Liver (tissue), 8 donors: ENCODE measurements at regions not wholly inside any gene's neighbourhood (a gene's known extent, or its start where the extent isn't known, plus 50 kb on each side); places are given as distances from the start of the nearest gene placed in this dataset.

ENCODE experiments used
- DNase-seq: peaks from one replicate; pipeline ENCODE4 v3.0.0-alpha.2; 2017; ENCODE audit warnings: low spot score
- H3K27ac ChIP-seq, 2 donors: one replicate each; pipeline ENCODE4 v1.7.0; 2013; ENCODE audit warnings: inconsistent platforms in 2 of 2, low read length in 2 of 2, control low read depth in 1 of 2, low read depth in 1 of 2, mild to moderate bottlenecking in 1 of 2
- H3K27me3 ChIP-seq, 4 donors: one replicate each; pipeline versions ENCODE4 v1.6.1 to v1.7.0; 2013; ENCODE audit warnings: low read length in 3 of 4, inconsistent platforms in 1 of 4, mild to moderate bottlenecking in 1 of 4, moderate library complexity in 1 of 4; ENCODE audit not compliant: control insufficient read depth in 4 of 4, insufficient read depth in 4 of 4
- H3K36me3 ChIP-seq, 4 donors: one replicate each; pipeline versions ENCODE4 v1.6.1 to v1.7.0; 2013; ENCODE audit warnings: low read length in 3 of 4, mild to moderate bottlenecking in 3 of 4, low read depth in 1 of 4, moderate library complexity in 1 of 4; ENCODE audit not compliant: control insufficient read depth in 4 of 4, insufficient read depth in 3 of 4
- H3K4me1 ChIP-seq, 4 donors: one replicate each; pipeline versions ENCODE4 v1.6.1 to v1.7.0; 2013; ENCODE audit warnings: low read length in 3 of 4, mild to moderate bottlenecking in 3 of 4, moderate library complexity in 1 of 4; ENCODE audit not compliant: control insufficient read depth in 4 of 4, insufficient read depth in 4 of 4
- H3K4me3 ChIP-seq, 3 donors: one replicate each; pipeline versions ENCODE4 v1.6.1 to v1.7.0; 2013; ENCODE audit warnings: low read length in 3 of 3, control low read depth in 1 of 3, low read depth in 1 of 3, mild to moderate bottlenecking in 1 of 3
- H3K9ac ChIP-seq, 2 donors: one replicate each; pipeline ENCODE4 v1.7.0; 2013; ENCODE audit warnings: low read length in 2 of 2, mild to moderate bottlenecking in 2 of 2, moderate library complexity in 2 of 2, control low read depth in 1 of 2, low read depth in 1 of 2
- H3K9me3 ChIP-seq, 4 donors: one replicate each; pipeline versions ENCODE4 v1.6.1 to v1.7.0; 2013; ENCODE audit warnings: low read length in 3 of 4; ENCODE audit not compliant: control insufficient read depth in 4 of 4
- ATF3 ChIP-seq: IDR thresholded peaks from 2 replicates; pipeline ENCODE4 v1.6.1; 2016; ENCODE audit warnings: antibody characterized with exemption
- CTCF ChIP-seq: fragments of 150-350 bp; IDR thresholded peaks from 2 replicates; pipeline ENCODE4 v1.5.1; 2017; ENCODE audit warnings: improper control_type of control experiment, low read depth, low read length; ENCODE audit not compliant: missing input control
- EGR1 ChIP-seq, 2 donors: IDR thresholded peaks; 2 replicates each; pipeline ENCODE4 v1.6.1; 2016 to 2018; ENCODE audit warnings: antibody characterized with exemption in 2 of 2, low read depth in 2 of 2
- FOXA1 ChIP-seq: IDR thresholded peaks from 2 replicates; pipeline ENCODE4 v1.6.1; 2016; ENCODE audit warnings: antibody characterized with exemption
- FOXA2 ChIP-seq: IDR thresholded peaks from 2 replicates; pipeline ENCODE4 v1.6.1; 2016; ENCODE audit warnings: antibody characterized with exemption
- GABPA ChIP-seq, 2 donors: IDR thresholded peaks in 1 of 2; conservative IDR thresholded peaks in 1 of 2; 2 replicates each; pipeline ENCODE4 v1.6.1; 2016; ENCODE audit warnings: antibody characterized with exemption in 2 of 2, mild to moderate bottlenecking in 1 of 2, moderate library complexity in 1 of 2
- HNF4A ChIP-seq, 2 donors: conservative IDR thresholded peaks; 2 replicates each; pipeline ENCODE4 v1.6.1; 2016; ENCODE audit warnings: antibody characterized with exemption in 2 of 2, mild to moderate bottlenecking in 2 of 2
- HNF4G ChIP-seq: IDR thresholded peaks from 2 replicates; pipeline ENCODE4 v1.6.1; 2016; ENCODE audit warnings: antibody characterized with exemption
- JUND ChIP-seq, 2 donors: IDR thresholded peaks; 2 replicates each; pipeline ENCODE4 v1.6.1; 2016; ENCODE audit warnings: antibody characterized with exemption in 2 of 2
- MAX ChIP-seq: IDR thresholded peaks from 2 replicates; pipeline ENCODE4 v1.6.1; 2016; ENCODE audit warnings: antibody characterized with exemption
- NR2F2 ChIP-seq: IDR thresholded peaks from 2 replicates; pipeline ENCODE4 v1.6.1; 2016; ENCODE audit warnings: antibody characterized with exemption
- RAD21 ChIP-seq, 2 donors: IDR thresholded peaks; 2 replicates each; pipeline ENCODE4 v1.6.1; 2016; ENCODE audit warnings: antibody characterized with exemption in 2 of 2, mild to moderate bottlenecking in 2 of 2
- REST ChIP-seq: IDR thresholded peaks from 2 replicates; pipeline ENCODE4 v1.6.1; 2016; ENCODE audit warnings: antibody characterized with exemption, mild to moderate bottlenecking
- RXRA ChIP-seq, 2 donors: IDR thresholded peaks; 2 replicates each; pipeline ENCODE4 v1.6.1; 2017 to 2018; ENCODE audit warnings: antibody characterized with exemption in 2 of 2, mild to moderate bottlenecking in 1 of 2
- SP1 ChIP-seq: IDR thresholded peaks from 2 replicates; pipeline ENCODE4 v1.6.1; 2018; ENCODE audit warnings: antibody characterized with exemption, mild to moderate bottlenecking
- YY1 ChIP-seq: IDR thresholded peaks from 2 replicates; pipeline ENCODE4 v1.6.1; 2016; ENCODE audit warnings: antibody characterized with exemption, mild to moderate bottlenecking
- ZBTB33 ChIP-seq: IDR thresholded peaks from 2 replicates; pipeline ENCODE4 v1.6.1; 2016; ENCODE audit warnings: antibody characterized with exemption
- WGBS: extraction: QIAGEN DNeasy Blood & Tissue Kit; methylation state at CpG from one replicate; pipeline ENCODE4 v1.1.7; 2013; 5-methylcytosine and 5-hydroxymethylcytosine counted together
- donor health status: healthy.
- donor health status: healthy.
- donor health status: healthy.
- donor health status: healthy.
- donor health status: healthy.

- no peak for DNase-seq
- WGBS: 90% methylated on average over 1 of the region's 1 CpG
- no peaks in the 10 kb centered on the region for H3K27me3 ChIP-seq
- H3K4me3 ChIP-seq: no peak overlapping the region
- H3K36me3 ChIP-seq: no peaks in the 10 kb centered on the region
- no peaks in the 10 kb centered on the region for H3K9me3 ChIP-seq
- no peak overlapping the region for H3K9ac ChIP-seq
- no peak overlapping the region for H3K27ac ChIP-seq
- no peaks in the 10 kb centered on the region for H3K4me1 ChIP-seq
- TF ChIP-seq MAX: no peak
- no peak for TF ChIP-seq CTCF
- TF ChIP-seq YY1: no peak
- TF ChIP-seq ZBTB33: no peak
- TF ChIP-seq FOXA2: no peak
- no peak for TF ChIP-seq ATF3
Observed at GRCh38 chr12:87039536-87039935, 783.3 kb upstream of the MGAT4C start.

- Histone ChIP-seq H3K9me3 (no peaks in the 10 kb centered on the region), H3K4me3 (no peak overlapping the region), H3K4me1 (no peaks in the 10 kb centered on the region), H3K36me3 (no peaks in the 10 kb centered on the region), H3K27ac (no peak overlapping the region), H3K9ac (no peak overlapping the region), H3K27me3 (no peaks in the 10 kb centered on the region)
- no peak for DNase-seq
- WGBS: 80% methylated on average over 3 of the region's 3 CpGs
- TF ChIP-seq MAX: no peak
- TF ChIP-seq SP1: no peak
- no peak for TF ChIP-seq FOXA2
- no peak for TF ChIP-seq CTCF
- no peak for TF ChIP-seq ATF3
- TF ChIP-seq GABPA (IDR thresholded peaks at IDR 0.05 in 1 of 2, conservative IDR thresholded peaks at IDR 0.05 in 1 of 2): no peak
- TF ChIP-seq HNF4G: no peak
- TF ChIP-seq RXRA (IDR thresholded peaks at IDR 0.05): no peak
- TF ChIP-seq HNF4A (conservative IDR thresholded peaks at IDR 0.05): no peak
- TF ChIP-seq JUND (IDR thresholded peaks at IDR 0.05): no peak
- no peak for TF ChIP-seq NR2F2
- no peak for TF ChIP-seq EGR1 (IDR thresholded peaks at IDR 0.05; ENCODE audit: low read depth in 2 of 2)
- no peak for TF ChIP-seq ZBTB33
- TF ChIP-seq RAD21 (IDR thresholded peaks at IDR 0.05): no peak
- no peak for TF ChIP-seq REST
- TF ChIP-seq FOXA1: no peak
Observed at GRCh38 chr12:87038098-87038497, 781.9 kb upstream of the MGAT4C start.
